Lower leg skin (tissue), 3 donors: ENCODE measurements at regions not wholly inside any gene's neighbourhood (a gene's known extent, or its start where the extent isn't known, plus 50 kb on each side); places are given as distances from the start of the nearest gene placed in this dataset.

Experiments used
- CTCF ChIP-seq, 3 donors: fragments of 450-650 bp; IDR thresholded peaks; one replicate each; pipeline ENCODE4 v1.5.1; 2016; ENCODE audit warnings: antibody characterized with exemption in 3 of 3, mild to moderate bottlenecking in 3 of 3, moderate library complexity in 2 of 3
- POLR2A ChIP-seq, 2 donors: fragments of 450-650 bp; IDR thresholded peaks; one replicate each; pipeline ENCODE4 v1.6.1; 2016 to 2017; ENCODE audit warnings: antibody characterized with exemption in 2 of 2, mild to moderate bottlenecking in 1 of 2, moderate library complexity in 1 of 2

- TF ChIP-seq POLR2A (IDR thresholded peaks at IDR 0.05) = no peak
- TF ChIP-seq CTCF (IDR thresholded peaks at IDR 0.05) = no peak
Observed at GRCh38 chr1:194004146-194004545, 817.7 kb upstream of the B3GALT2 start.
